H7 (cell line): ENCODE measurements at regions not wholly inside any gene's neighbourhood (a gene's known extent, or its start where the extent isn't known, plus 50 kb on each side); places are given as distances from the start of the nearest gene placed in this dataset.

Experiments used
- DNase-seq: peaks from one replicate; pipeline ENCODE4 v3.0.0; 2012
- H3K27me3 ChIP-seq: 2 replicates; pipeline ENCODE4 v1.6.0; 2011; ENCODE audit warnings: mild to moderate bottlenecking, low read length; ENCODE audit not compliant: control insufficient read depth, insufficient read depth
- H3K36me3 ChIP-seq: replicated peaks from 2 replicates; pipeline ENCODE4 v1.5.1; 2011; ENCODE audit warnings: low read length; ENCODE audit not compliant: control insufficient read depth, insufficient read depth
- H3K4me3 ChIP-seq: 2 replicates; pipeline ENCODE4 v1.5.1; 2011; ENCODE audit warnings: low read depth, mild to moderate bottlenecking, control low read depth, low read length, moderate library complexity; ENCODE audit not compliant: insufficient read depth

GRCh38 chr12:108076556-108076955 is 52.5 kb upstream of the WSCD2 start:
- DNase-seq: no peak
- H3K4me3 ChIP-seq: no peak overlapping the region
- no peaks in the 10 kb centered on the region for H3K36me3 ChIP-seq
- no peaks in the 10 kb centered on the region for H3K27me3 ChIP-seq

- Histone ChIP-seq H3K27me3 (no peaks in the 10 kb centered on the region), H3K4me3 (no peak overlapping the region), H3K36me3 (no peaks in the 10 kb centered on the region)
- DNase-seq: no peak
Measured at GRCh38 chr12:108078428-108078827, 50.7 kb upstream of the WSCD2 start.
